Activated naive CD8-positive, alpha-beta T cell treated with anti-CD3 and anti-CD28 coated beads, Interleukin-2, amount 50 U/mL, for 24 hours (primary cell): ENCODE measurements at regions not wholly inside any gene's neighbourhood (a gene's known extent, or its start where the extent isn't known, plus 50 kb on each side); places are given as distances from the start of the nearest gene placed in this dataset.
"Not testable (repeated sequence)": the region's sequence is repeated elsewhere in the genome, so short reads cannot be mapped to it uniquely, and the experiment has no call there.

ENCODE experiments used
- ATAC-seq: fragments of 150-1000 bp; cut with Tn5 transposase; one replicate; pipeline ENCODE4 v1.10.0; 2021
- DNase-seq: peaks from one replicate; pipeline ENCODE4 v3.0.0; 2021
- H3K27ac Mint-ChIP-seq: one replicate; pipeline ENCODE4 v1.8.0; 2021; ENCODE audit warnings: mild to moderate bottlenecking, mixed read lengths
- H3K27me3 Mint-ChIP-seq: one replicate; pipeline ENCODE4 v1.8.0; 2021; ENCODE audit warnings: mixed read lengths
- H3K36me3 Mint-ChIP-seq: one replicate; pipeline ENCODE4 v1.8.0; 2021; ENCODE audit warnings: low read depth, mixed read lengths
- H3K4me1 Mint-ChIP-seq: one replicate; pipeline ENCODE4 v1.8.0; 2021; ENCODE audit warnings: mixed read lengths
- H3K4me3 Mint-ChIP-seq: one replicate; pipeline ENCODE4 v1.8.0; 2021; ENCODE audit warnings: mild to moderate bottlenecking, moderate library complexity, mixed read lengths
- H3K9me3 Mint-ChIP-seq: one replicate; pipeline ENCODE4 v1.8.0; 2021; ENCODE audit warnings: mixed read lengths

GRCh38 chr3:161694682-161695564 lies 198.3 kb downstream of the OTOL1 start:
- Mint-ChIP-seq H3K4me1 (no peaks in the 10 kb centered on the region), H3K4me3 (no peak overlapping the region), H3K9me3 (no peaks in the 10 kb centered on the region), H3K27ac (no peak overlapping the region), H3K36me3 (no peaks in the 10 kb centered on the region), H3K27me3 (no peaks in the 10 kb centered on the region)
- DNase-seq (no peak), ATAC-seq (no peak)

DNA sequence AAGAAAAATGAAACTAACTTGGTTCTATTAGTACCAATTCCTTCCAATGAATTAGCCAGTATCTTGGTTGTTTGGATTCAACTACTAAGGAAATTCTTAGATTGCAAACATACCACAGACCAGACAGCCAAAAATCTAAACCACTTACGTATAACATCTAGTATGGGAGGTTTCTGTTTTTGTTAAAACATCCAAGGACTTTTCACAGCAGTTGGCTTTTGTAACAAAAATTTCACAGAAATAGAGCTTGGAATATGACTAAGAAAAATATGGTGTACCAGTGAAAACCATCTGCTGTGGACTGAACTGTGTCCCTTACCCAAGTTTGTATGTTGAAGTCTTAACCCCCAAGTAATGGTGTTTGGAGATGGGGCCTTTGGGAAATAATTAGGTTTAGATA lies 199.2 kb downstream of the OTOL1 start:
- no peaks in the 10 kb centered on the region for H3K4me1 Mint-ChIP-seq
- H3K27me3 Mint-ChIP-seq, result no peaks in the 10 kb centered on the region
- no peaks in the 10 kb centered on the region for H3K9me3 Mint-ChIP-seq
- no peak overlapping the region for H3K4me3 Mint-ChIP-seq
- no peaks in the 10 kb centered on the region for H3K36me3 Mint-ChIP-seq
- H3K27ac Mint-ChIP-seq, result no peak overlapping the region
- DNase-seq (no peak), ATAC-seq (no peak)

- Mint-ChIP-seq H3K4me3 (no peak overlapping the region), H3K4me1 (no peaks in the 10 kb centered on the region), H3K36me3 (no peaks in the 10 kb centered on the region), H3K27me3 (no peaks in the 10 kb centered on the region), H3K9me3 (no peaks in the 10 kb centered on the region), H3K27ac (no peak overlapping the region)
- ATAC-seq (no peak), DNase-seq (no peak)
These were observed 204.4 kb downstream of the OTOL1 start for GRCh38 chr3:161700998-161701397.

DNA sequence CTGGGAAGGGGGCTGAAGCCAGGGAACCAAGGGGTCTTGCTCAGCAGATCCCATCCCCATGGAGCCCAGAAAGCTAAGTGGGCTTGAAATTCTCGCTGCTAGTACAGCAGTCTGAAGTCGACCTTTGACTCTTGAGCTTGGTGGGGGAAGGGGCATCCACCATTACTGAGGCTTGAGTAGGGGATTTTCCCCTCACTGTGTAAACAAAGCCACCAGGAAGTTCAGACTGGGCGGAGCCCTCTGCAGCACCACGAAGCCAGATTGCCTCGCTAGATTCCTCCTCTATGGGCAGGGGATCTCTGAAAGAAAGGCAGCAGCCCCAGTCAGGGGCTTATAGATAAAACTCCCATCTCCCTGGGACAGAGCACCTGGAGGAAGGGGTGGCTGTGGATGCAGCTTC lies 210.6 kb downstream of the OTOL1 start:
- not testable (repeated sequence) for DNase-seq, H3K9me3 Mint-ChIP-seq, H3K4me1 Mint-ChIP-seq, H3K4me3 Mint-ChIP-seq, ATAC-seq, H3K27me3 Mint-ChIP-seq, H3K27ac Mint-ChIP-seq, H3K36me3 Mint-ChIP-seq

DNA sequence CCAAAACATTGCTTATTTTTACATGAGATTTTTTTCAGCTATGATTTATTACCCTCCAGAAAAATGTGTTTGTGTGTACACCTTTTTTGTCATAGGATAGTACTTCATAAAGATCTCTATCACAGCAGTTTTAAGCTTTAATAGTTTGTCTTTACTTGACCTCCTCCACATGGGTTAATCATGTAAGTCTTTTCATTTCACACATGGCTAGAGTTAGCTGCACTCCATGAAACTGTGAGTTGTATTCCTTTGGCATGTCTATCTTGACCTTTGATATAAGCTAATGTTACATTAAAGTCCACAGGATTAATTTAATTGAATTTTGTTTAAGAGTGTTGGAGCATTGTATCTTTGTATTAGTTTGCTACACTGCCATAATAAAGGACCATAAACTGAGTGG lies 217.1 kb downstream of the OTOL1 start:
- H3K4me3 Mint-ChIP-seq, result no peak overlapping the region
- no peak for ATAC-seq

GRCh38 chr3:161731968-161732367 lies 235.4 kb downstream of the OTOL1 start:
- no peak for ATAC-seq
- Mint-ChIP-seq H3K4me1 (no peaks in the 10 kb centered on the region), H3K27ac (no peak overlapping the region), H3K27me3 (no peaks in the 10 kb centered on the region), H3K4me3 (no peak overlapping the region), H3K9me3 (no peaks in the 10 kb centered on the region), H3K36me3 (no peaks in the 10 kb centered on the region)
- DNase-seq, result no peak

More for the DNA sequence above, 217.1 kb downstream of the OTOL1 start:
- no peak for DNase-seq
- Mint-ChIP-seq H3K9me3 (peaks cover 7% of the 10 kb centered on the region), H3K27me3 (no peaks in the 10 kb centered on the region), H3K36me3 (no peaks in the 10 kb centered on the region), H3K27ac (no peak overlapping the region), H3K4me1 (no peaks in the 10 kb centered on the region)

DNA sequence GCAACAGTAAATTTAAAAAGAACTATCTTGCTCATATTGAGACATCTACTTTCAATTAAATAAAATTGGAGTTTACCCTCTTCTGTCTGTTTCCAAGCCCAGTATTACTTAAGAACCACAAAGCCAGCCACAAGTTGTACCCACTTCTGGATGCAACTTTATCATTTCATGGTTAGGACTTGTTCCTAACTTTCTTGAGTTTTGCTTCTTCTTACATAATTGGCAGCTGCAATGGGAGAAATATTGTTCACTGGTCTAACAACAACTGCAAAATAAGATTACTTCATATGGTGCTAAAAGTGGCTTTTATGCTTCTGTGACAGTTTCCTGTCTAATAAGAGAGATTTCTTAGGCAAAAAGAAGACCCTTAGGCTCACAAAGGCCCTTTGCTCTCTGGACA lies 240.6 kb downstream of the OTOL1 start:
- Mint-ChIP-seq H3K36me3 (no peaks in the 10 kb centered on the region), H3K27me3 (no peaks in the 10 kb centered on the region), H3K27ac (no peak overlapping the region), H3K9me3 (no peaks in the 10 kb centered on the region), H3K4me3 (no peak overlapping the region), H3K4me1 (no peaks in the 10 kb centered on the region)
- no peak for ATAC-seq
- no peak for DNase-seq

DNA sequence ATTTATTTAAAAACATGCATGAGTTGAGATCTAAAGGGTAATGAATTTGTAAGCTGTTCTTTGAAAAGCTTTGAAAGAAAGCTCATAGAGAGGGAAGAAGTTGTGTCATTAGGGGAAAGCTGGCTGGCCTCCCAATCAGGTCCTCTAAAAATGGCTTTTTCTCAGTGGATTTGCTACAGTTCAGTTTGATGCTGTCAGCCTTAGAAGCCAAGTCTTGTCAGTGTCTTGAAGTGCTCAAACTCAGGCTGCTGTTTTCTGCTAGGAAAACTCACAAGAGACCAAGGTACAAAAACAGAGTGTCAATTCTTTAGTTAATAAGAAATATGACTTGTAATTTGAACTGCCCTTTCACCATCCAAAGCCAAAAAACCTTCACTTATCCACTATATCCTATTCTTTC lies 243.8 kb downstream of the OTOL1 start:
- Mint-ChIP-seq H3K36me3 (no peaks in the 10 kb centered on the region), H3K27me3 (no peaks in the 10 kb centered on the region), H3K4me1 (no peaks in the 10 kb centered on the region), H3K9me3 (no peaks in the 10 kb centered on the region), H3K27ac (no peak overlapping the region), H3K4me3 (no peak overlapping the region)
- ATAC-seq, result no peak
- no peak for DNase-seq

GRCh38 chr3:161744366-161744765 lies 247.8 kb downstream of the OTOL1 start:
- Mint-ChIP-seq H3K27ac (no peak overlapping the region), H3K9me3 (no peaks in the 10 kb centered on the region)

GRCh38 chr3:161745741-161746140 lies 249.1 kb downstream of the OTOL1 start:
- Mint-ChIP-seq H3K27ac (no peak overlapping the region), H3K36me3 (no peaks in the 10 kb centered on the region), H3K4me1 (no peaks in the 10 kb centered on the region), H3K27me3 (no peaks in the 10 kb centered on the region), H3K9me3 (no peaks in the 10 kb centered on the region), H3K4me3 (no peak overlapping the region)
- ATAC-seq (no peak), DNase-seq (no peak)

More at GRCh38 chr3:161744366-161744765, 247.8 kb downstream of the OTOL1 start:
- Mint-ChIP-seq H3K27me3 (no peaks in the 10 kb centered on the region), H3K4me1 (no peaks in the 10 kb centered on the region), H3K4me3 (no peak overlapping the region), H3K36me3 (no peaks in the 10 kb centered on the region)
- no peak for DNase-seq
- no peak for ATAC-seq

DNA sequence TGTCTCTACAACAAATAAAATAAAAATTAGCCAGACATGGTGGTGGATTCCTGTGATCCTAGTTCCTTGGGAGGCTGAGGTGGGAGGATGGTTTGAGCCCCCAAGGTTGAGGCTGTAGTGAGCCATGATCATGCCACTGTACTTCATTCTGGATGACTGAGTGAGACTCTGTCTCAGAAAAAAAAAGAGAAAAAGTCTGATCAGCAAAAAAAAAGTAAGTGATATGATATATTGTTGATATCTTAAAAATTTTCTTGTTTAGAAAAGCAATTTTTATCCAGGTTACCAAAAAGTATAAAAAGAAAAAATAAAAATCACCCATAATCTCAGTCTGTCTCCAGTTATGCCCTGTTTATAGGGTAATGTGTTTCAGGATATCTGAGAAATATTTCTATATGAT lies 251.4 kb downstream of the OTOL1 start:
- Mint-ChIP-seq H3K36me3 (no peaks in the 10 kb centered on the region), H3K4me1 (no peaks in the 10 kb centered on the region), H3K27me3 (no peaks in the 10 kb centered on the region), H3K4me3 (no peak overlapping the region), H3K9me3 (no peaks in the 10 kb centered on the region), H3K27ac (no peak overlapping the region)
- ATAC-seq (no peak), DNase-seq (no peak)

DNA sequence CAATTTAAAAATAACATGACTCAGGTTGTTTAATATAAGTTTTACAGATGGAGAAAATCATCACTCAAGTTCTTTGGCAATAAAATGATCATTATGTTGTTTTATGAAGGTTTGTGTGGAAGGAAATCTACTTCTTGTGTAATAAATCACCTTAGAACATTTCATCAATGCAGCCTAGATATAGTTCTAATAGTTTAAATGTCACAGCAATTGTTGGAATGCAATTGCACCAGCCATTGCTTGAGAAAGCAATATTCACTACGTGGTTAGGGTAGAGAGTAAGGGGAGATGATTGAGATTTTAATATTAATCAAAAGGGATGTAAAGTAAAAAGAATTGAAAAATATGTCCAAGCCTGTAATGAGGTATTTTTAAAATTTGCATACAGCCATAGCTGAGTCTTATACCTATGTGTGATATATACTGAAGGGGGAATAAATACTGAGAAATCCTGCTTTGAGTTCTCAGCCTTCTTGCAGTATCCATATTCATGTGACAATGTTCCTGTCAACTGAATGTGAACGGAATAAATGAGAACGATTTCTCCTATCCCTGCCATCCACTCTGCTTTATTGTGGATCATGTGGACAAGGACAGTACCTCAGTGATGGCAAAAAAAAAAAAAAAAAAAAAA lies 257.9 kb downstream of the OTOL1 start:
- Mint-ChIP-seq H3K9me3 (no peaks in the 10 kb centered on the region), H3K4me1 (no peaks in the 10 kb centered on the region)

DNA sequence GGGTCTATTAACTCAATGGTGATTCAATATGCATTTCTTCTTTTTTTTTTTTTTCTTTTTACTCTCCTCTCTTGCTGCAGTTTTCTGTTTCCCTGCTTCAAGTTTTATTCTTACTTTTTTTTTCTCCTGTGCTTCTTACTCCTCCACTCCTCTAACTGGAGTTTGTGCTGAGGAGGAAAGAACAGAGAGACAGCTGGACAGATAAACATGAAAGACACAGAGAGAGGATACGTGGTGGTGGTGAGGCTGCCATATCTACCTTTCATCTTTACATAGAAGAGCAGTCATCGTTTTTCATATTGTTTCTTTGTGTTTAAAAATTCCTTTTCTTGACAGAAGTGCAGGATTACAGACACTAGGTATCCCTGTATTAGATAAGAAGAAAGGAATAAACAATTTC lies 262.8 kb downstream of the OTOL1 start:
- no peaks in the 10 kb centered on the region for H3K36me3 Mint-ChIP-seq
- no peak overlapping the region for H3K27ac Mint-ChIP-seq
- DNase-seq (no peak), ATAC-seq (no peak)
- H3K27me3 Mint-ChIP-seq, result no peaks in the 10 kb centered on the region
- H3K4me3 Mint-ChIP-seq, result no peak overlapping the region
- no peaks in the 10 kb centered on the region for H3K9me3 Mint-ChIP-seq
- H3K4me1 Mint-ChIP-seq, result no peaks in the 10 kb centered on the region

More for the DNA sequence above, 257.9 kb downstream of the OTOL1 start:
- Mint-ChIP-seq H3K36me3 (no peaks in the 10 kb centered on the region), H3K27ac (no peak overlapping the region), H3K27me3 (no peaks in the 10 kb centered on the region), H3K4me3 (no peak overlapping the region)
- no peak for DNase-seq
- ATAC-seq, result no peak

- Mint-ChIP-seq H3K9me3 (peaks cover 4% of the 10 kb centered on the region), H3K27me3 (no peaks in the 10 kb centered on the region), H3K36me3 (no peaks in the 10 kb centered on the region), H3K27ac (no peak overlapping the region), H3K4me3 (no peak overlapping the region), H3K4me1 (peaks cover 8% of the 10 kb centered on the region)
- ATAC-seq (no peak), DNase-seq (no peak)
These were observed 269.7 kb downstream of the OTOL1 start for GRCh38 chr3:161766331-161766730.
